Neural progenitor cell (in vitro differentiated cells): ENCODE measurements at regions not wholly inside any gene's neighbourhood (a gene's known extent, or its start where the extent isn't known, plus 50 kb on each side); places are given as distances from the start of the nearest gene placed in this dataset.

ENCODE experiments used
- CTCF ChIP-seq: fragments of 200-600 bp; sonication (generic); IDR thresholded peaks from 2 replicates; pipeline ENCODE4 v1.5.1; 2017; ENCODE audit warnings: antibody characterized with exemption, mild to moderate bottlenecking
- EZH2 ChIP-seq: fragments of 200-600 bp; sonication (generic); IDR thresholded peaks from 2 replicates; pipeline ENCODE4 v1.6.1; 2017; ENCODE audit warnings: antibody characterized with exemption, mild to moderate bottlenecking, moderate library complexity

- TF ChIP-seq CTCF (no peak), EZH2 (no peak)
These were observed 212.0 kb upstream of the RRP15 start for GRCh38 chr1:218073062-218073461.
